OCI-LY7 (cell line): ENCODE measurements at regions not wholly inside any gene's neighbourhood (a gene's known extent, or its start where the extent isn't known, plus 50 kb on each side); places are given as distances from the start of the nearest gene placed in this dataset.

Source experiments
- BruUV-seq: library from RNA; stranded (reverse); fragments of 400-500 nt; replicated peaks from 2 replicates; lab custom pipeline; 2021; lab: Mats Ljungman, UMichigan
- CTCF ChIA-PET: fragments of 300-600 bp; sonication (Branson Sonifier 250); formaldehyde crosslinking; loops from one replicate; lab custom pipeline; 2022; ENCODE audit warnings: antibody characterized with exemption; ENCODE audit not compliant: unreplicated experiment; lab: Charles Lee
- POLR2A ChIA-PET: fragments of 300-600 bp; sonication (Branson Sonifier 250); formaldehyde crosslinking; loops from one replicate; lab custom pipeline; 2022; ENCODE audit warnings: antibody characterized with exemption; lab: Charles Lee
- DNase-seq: peaks from one replicate; pipeline ENCODE4 v3.0.0-alpha.2; 2015; ENCODE audit warnings: low spot score
- H2AFZ ChIP-seq: fragments of 200-600 bp; sonication (generic), shearing (Covaris generic); 2 replicates; pipeline ENCODE4 v1.6.1; 2014; ENCODE audit warnings: mild to moderate bottlenecking, antibody characterized with exemption, low read length, moderate library complexity
- H3K27ac ChIP-seq: fragments of 200-600 bp; sonication (generic); 2 replicates; pipeline ENCODE4 v1.5.1; 2014; ENCODE audit warnings: mixed run types, low read depth, mild to moderate bottlenecking, moderate library complexity, low read length, inconsistent platforms; ENCODE audit not compliant: poor library complexity, severe bottlenecking
- H3K36me3 ChIP-seq: fragments of 200-600 bp; sonication (generic); 2 replicates; pipeline ENCODE4 v1.6.1; 2014; ENCODE audit warnings: mild to moderate bottlenecking, antibody characterized with exemption, low read length, moderate library complexity, mixed read lengths; ENCODE audit not compliant: insufficient read depth
- H3K4me1 ChIP-seq: fragments of 200-600 bp; sonication (generic); 2 replicates; pipeline ENCODE4 v1.5.1; 2014; ENCODE audit warnings: mild to moderate bottlenecking, low read length; ENCODE audit not compliant: insufficient read depth, poor library complexity, severe bottlenecking
- H3K4me2 ChIP-seq: fragments of 200-600 bp; sonication (generic); 2 replicates; pipeline ENCODE4 v1.6.1; 2014; ENCODE audit warnings: mild to moderate bottlenecking, low read length
- H3K4me3 ChIP-seq: fragments of 200-600 bp; sonication (generic); 2 replicates; pipeline ENCODE4 v1.5.1; 2014; ENCODE audit warnings: mild to moderate bottlenecking, low read depth, low read length; ENCODE audit not compliant: poor library complexity, severe bottlenecking
- H3K79me2 ChIP-seq: fragments of 200-600 bp; sonication (generic); 2 replicates; pipeline ENCODE4 v1.6.1; 2016; ENCODE audit warnings: low read depth, mild to moderate bottlenecking, low read length, moderate library complexity, mixed read lengths; ENCODE audit not compliant: insufficient read depth
- H3K9me2 ChIP-seq: fragments of 200-600 bp; sonication (generic); 2 replicates; pipeline ENCODE4 v1.6.1; 2016; ENCODE audit warnings: mild to moderate bottlenecking, low read length, mixed read lengths; ENCODE audit not compliant: insufficient read depth
- H3K9me3 ChIP-seq: fragments of 200-600 bp; sonication (generic); 2 replicates; pipeline ENCODE4 v1.6.1; 2014; ENCODE audit warnings: mild to moderate bottlenecking, mixed run types, low read length, mixed read lengths
- H4K20me1 ChIP-seq: fragments of 200-600 bp; sonication (generic); 2 replicates; pipeline ENCODE4 v1.6.1; 2014; ENCODE audit warnings: mild to moderate bottlenecking, antibody characterized with exemption, low read length, moderate library complexity, mixed read lengths; ENCODE audit not compliant: insufficient read depth
- CTCF ChIP-seq: fragments of 200-600 bp; sonication (generic); conservative IDR thresholded peaks from 2 replicates; pipeline ENCODE4 v1.5.1; 2014; ENCODE audit warnings: mild to moderate bottlenecking, antibody characterized with exemption, low read length, moderate library complexity, mixed read lengths
- EZH2phosphoT487 ChIP-seq: fragments of 200-600 bp; sonication (generic); IDR thresholded peaks from 2 replicates; pipeline ENCODE4 v1.6.1; 2018; ENCODE audit warnings: low read depth, borderline replicate concordance, mild to moderate bottlenecking, mixed run types, antibody characterized with exemption, low read length, moderate library complexity, mixed read lengths
- intact Hi-C: fragments of 100-400 bp; cut with micrococcal nuclease; formaldehyde crosslinking; loops from one replicate; pipeline ENCODE4 v1.10.0; 2022; ENCODE audit not compliant: unreplicated experiment

- Histone ChIP-seq H2AFZ (no peak overlapping the region), H3K4me3 (no peak overlapping the region), H3K9me3 (peaks cover 9% of the 10 kb centered on the region; the same call in 1 of the 2 replicates), H3K4me2 (no peak overlapping the region), H3K9me2 (no peaks in the 10 kb centered on the region), H4K20me1 (no peaks in the 10 kb centered on the region), H3K27ac (no peak overlapping the region), H3K79me2 (no peaks in the 10 kb centered on the region), H3K36me3 (no peaks in the 10 kb centered on the region), H3K4me1 (peaks cover 12% of the 10 kb centered on the region)
- no peak for DNase-seq
- TF ChIP-seq CTCF (no peak), EZH2phosphoT487 (no peak)
- no TSS peak for BruUV-seq
- ChIA-PET POLR2A (interaction anchor here (0.6 to 1.4 kb wide), 7 partner anchors 13 to 685 kb away, joined by 3 to 4 read pairs (median 3); partner anchors contain the start of gene BCAR3), CTCF (interaction anchor here (5.3 kb wide), 1 partner anchor 181 kb away, joined by 45 read pairs; no protein-coding TSS in a partner anchor)
- intact Hi-C loops = loop anchor here (10.0 kb wide), 1 partner anchor 377 kb away; no protein-coding TSS in a partner anchor
These were observed 67.5 kb downstream of the DNTTIP2 start for GRCh38 chr1:93811326-93812065.

GRCh38 chr1:93810316-93810715 lies 68.7 kb downstream of the DNTTIP2 start:
- CTCF ChIA-PET = interaction anchor here (5.3 kb wide), 1 partner anchor 180 kb away, joined by 45 read pairs; no protein-coding TSS in a partner anchor
- Histone ChIP-seq H3K4me1 (peaks cover 3% of the 10 kb centered on the region), H3K4me3 (no peak overlapping the region), H3K79me2 (no peaks in the 10 kb centered on the region), H3K9me3 (peaks cover 9% of the 10 kb centered on the region; the same call in 1 of the 2 replicates), H3K9me2 (no peaks in the 10 kb centered on the region), H4K20me1 (no peaks in the 10 kb centered on the region), H3K36me3 (no peaks in the 10 kb centered on the region), H3K27ac (no peak overlapping the region), H3K4me2 (no peak overlapping the region), H2AFZ (no peak overlapping the region)
- TF ChIP-seq EZH2phosphoT487 (no peak), CTCF (no peak)
- intact Hi-C loops = loop anchor here (10.0 kb wide), 1 partner anchor 376 kb away; no protein-coding TSS in a partner anchor
- BruUV-seq = no TSS peak
- POLR2A ChIA-PET = no interaction called here
- no peak for DNase-seq

- H4K20me1 ChIP-seq = no peaks in the 10 kb centered on the region
- ChIA-PET POLR2A (interaction anchor here (0.7 to 1.5 kb wide), 2 partner anchors 14 to 409 kb away, joined by 4 to 6 read pairs; no protein-coding TSS in a partner anchor), CTCF (no interaction called here)
- H3K9me3 ChIP-seq = peaks cover 9% of the 10 kb centered on the region; the same call in 1 of the 2 replicates
- H2AFZ ChIP-seq = no peak overlapping the region
- no peak overlapping the region for H3K4me3 ChIP-seq
- no peak overlapping the region for H3K4me2 ChIP-seq
- intact Hi-C loops = no loop called here
- H3K9me2 ChIP-seq = no peaks in the 10 kb centered on the region
- no TSS peak for BruUV-seq
- no peak overlapping the region for H3K27ac ChIP-seq
- TF ChIP-seq EZH2phosphoT487 (no peak), CTCF (no peak)
- DNase-seq = no peak
- no peaks in the 10 kb centered on the region for H3K79me2 ChIP-seq
- H3K4me1 ChIP-seq = peaks cover 3% of the 10 kb centered on the region
- H3K36me3 ChIP-seq = no peaks in the 10 kb centered on the region
These were observed 70.1 kb downstream of the DNTTIP2 start for GRCh38 chr1:93808871-93809270.
